ENCODE measurements at regions not wholly inside any gene's neighbourhood (a gene's known extent, or its start where the extent isn't known, plus 50 kb on each side); places are given as distances from the start of the nearest gene placed in this dataset.

GRCh38 chrX:68991691-68992345 lies 163.0 kb downstream of the EFNB1 start:
- TF ChIP-seq POLR2A (IDR thresholded peaks at IDR 0.05; ENCODE audit: low read depth, low read length) (no peak), EZH2 (IDR thresholded peaks at IDR 0.05; ENCODE audit: borderline replicate concordance, low read depth, low read length, severe bottlenecking) (no peak), CTCF (IDR thresholded peaks at IDR 0.05; ENCODE audit: extremely low read depth in 1 of 2, insufficient read depth in 1 of 2, low read depth in 1 of 2, low read length in 2 of 2) (no peak), GATA2 (IDR thresholded peaks at IDR 0.05; ENCODE audit: insufficient read depth, insufficient read length, low read depth, low read length) (no peak), MYC (IDR thresholded peaks at IDR 0.05; ENCODE audit: low read depth, low read length) (no peak), POLR2AphosphoS5 (IDR thresholded peaks at IDR 0.05; ENCODE audit: insufficient read depth, low read depth, low read length) (no peak), JUN (IDR thresholded peaks at IDR 0.05; ENCODE audit: borderline replicate concordance, insufficient read depth, insufficient read length, low read depth) (no peak), MAX (IDR thresholded peaks at IDR 0.05; ENCODE audit: insufficient read depth, insufficient read length) (no peak), FOS (IDR thresholded peaks at IDR 0.05; ENCODE audit: borderline replicate concordance, insufficient read depth, low read length) (no peak)

Measured in endothelial cell of umbilical vein (primary cell).